Neural cell (in vitro differentiated cells): ENCODE measurements at regions not wholly inside any gene's neighbourhood (a gene's known extent, or its start where the extent isn't known, plus 50 kb on each side); places are given as distances from the start of the nearest gene placed in this dataset.

Experiments
- H2AFZ ChIP-seq: fragments of 200-600, 300-800 bp; sonication (generic), shearing (Covaris generic); 2 replicates; pipeline ENCODE4 v1.6.0; 2014; ENCODE audit warnings: low read depth, mild to moderate bottlenecking, antibody characterized with exemption, low read length, moderate library complexity
- H3F3A ChIP-seq: fragments of 200-600 bp; shearing (Covaris generic); 2 replicates; pipeline ENCODE4 v1.6.1; 2016; ENCODE audit warnings: mild to moderate bottlenecking, moderate library complexity, mixed read lengths, antibody characterized with exemption, low read length; ENCODE audit not compliant: insufficient read depth, poor library complexity, severe bottlenecking
- H3K27ac ChIP-seq: fragments of 200-600, 300-800 bp; sonication (generic), shearing (Covaris generic); 2 replicates; pipeline ENCODE4 v1.5.1; 2014; ENCODE audit warnings: mild to moderate bottlenecking, low read length, moderate library complexity
- H3K27me3 ChIP-seq: fragments of 300-800, 200-600 bp; sonication (generic), shearing (Covaris generic); 2 replicates; pipeline ENCODE4 v1.6.0; 2014; ENCODE audit warnings: mild to moderate bottlenecking, low read depth, low read length, moderate library complexity; ENCODE audit not compliant: insufficient read depth
- H3K36me3 ChIP-seq: fragments of 300-800, 200-600 bp; sonication (generic), shearing (Covaris generic); 2 replicates; pipeline ENCODE4 v1.5.1; 2014; ENCODE audit warnings: mild to moderate bottlenecking, antibody characterized with exemption, low read length, moderate library complexity; ENCODE audit not compliant: insufficient read depth
- H3K4me2 ChIP-seq: fragments of 300-800, 200-600 bp; sonication (generic), shearing (Covaris generic); 2 replicates; pipeline ENCODE4 v1.6.0; 2014; ENCODE audit warnings: mild to moderate bottlenecking, low read length
- H3K4me3 ChIP-seq: fragments of 300-800, 200-600 bp; sonication (generic), shearing (Covaris generic); 2 replicates; pipeline ENCODE4 v1.5.1; 2014; ENCODE audit warnings: mild to moderate bottlenecking, low read length, moderate library complexity
- H3K79me2 ChIP-seq: fragments of 200-600 bp; shearing (Covaris generic); replicated peaks from 2 replicates; pipeline ENCODE4 v1.6.0; 2014; ENCODE audit warnings: mild to moderate bottlenecking, low read length, moderate library complexity; ENCODE audit not compliant: insufficient read depth
- H3K9ac ChIP-seq: fragments of 300-800, 200-600 bp; sonication (generic), shearing (Covaris generic); 2 replicates; pipeline ENCODE4 v1.6.1; 2016; ENCODE audit warnings: mild to moderate bottlenecking, low read length, mixed read lengths
- H3K9me2 ChIP-seq: fragments of 200-600 bp; shearing (Covaris generic); 2 replicates; pipeline ENCODE4 v1.6.1; 2016; ENCODE audit warnings: mild to moderate bottlenecking, low read length, mixed read lengths; ENCODE audit not compliant: insufficient read depth
- H3K9me3 ChIP-seq: fragments of 200-600, 300-800 bp; sonication (generic), shearing (Covaris generic); 2 replicates; pipeline ENCODE4 v1.6.1; 2016; ENCODE audit warnings: mild to moderate bottlenecking, mixed run types, low read length, moderate library complexity, mixed read lengths
- H4K20me1 ChIP-seq: fragments of 200-600 bp; shearing (Covaris generic); 2 replicates; pipeline ENCODE4 v1.6.1; 2016; ENCODE audit warnings: mild to moderate bottlenecking, mixed run types; ENCODE audit not compliant: insufficient read depth
- CTCF ChIP-seq: fragments of 450-650 bp; IDR thresholded peaks from 2 replicates; pipeline ENCODE4 v1.5.1; 2014; ENCODE audit warnings: antibody characterized with exemption, mild to moderate bottlenecking, moderate library complexity; ENCODE audit not compliant: poor library complexity, severe bottlenecking
- EP300 ChIP-seq: fragments of 450-650 bp; conservative IDR thresholded peaks from 2 replicates; pipeline ENCODE4 v1.6.1; 2014; ENCODE audit warnings: antibody characterized with exemption, mild to moderate bottlenecking, moderate library complexity; ENCODE audit not compliant: poor library complexity, severe bottlenecking
- EZH2 ChIP-seq: fragments of 200-600, 300-800 bp; shearing (Covaris generic), sonication (generic); IDR thresholded peaks from 2 replicates; pipeline ENCODE4 v1.6.1; 2014; ENCODE audit warnings: antibody characterized with exemption, low read length, borderline replicate concordance, mild to moderate bottlenecking; ENCODE audit not compliant: insufficient read depth, poor library complexity, severe bottlenecking
- MXI1 ChIP-seq: fragments of 450-650 bp; conservative IDR thresholded peaks from 2 replicates; pipeline ENCODE4 v1.6.1; 2014; ENCODE audit warnings: antibody characterized with exemption, mild to moderate bottlenecking; ENCODE audit not compliant: poor library complexity, severe bottlenecking
- POLR2AphosphoS5 ChIP-seq: IDR thresholded peaks from 2 replicates; pipeline ENCODE4 v1.6.1; 2012
- RAD21 ChIP-seq: fragments of 450-650 bp; conservative IDR thresholded peaks from 2 replicates; pipeline ENCODE4 v1.6.1; 2014; ENCODE audit warnings: antibody characterized with exemption, mild to moderate bottlenecking, moderate library complexity
- REST ChIP-seq: IDR thresholded peaks from 2 replicates; pipeline ENCODE4 v1.6.1; 2012; ENCODE audit warnings: borderline replicate concordance
- SMC3 ChIP-seq: fragments of 450-650 bp; conservative IDR thresholded peaks from 2 replicates; pipeline ENCODE4 v1.6.1; 2014; ENCODE audit warnings: antibody characterized with exemption, mild to moderate bottlenecking, moderate library complexity; ENCODE audit not compliant: poor library complexity
- TAF1 ChIP-seq: IDR thresholded peaks from 2 replicates; pipeline ENCODE4 v1.6.1; 2012; ENCODE audit warnings: low read depth

- no peak overlapping the region for H3K4me3 ChIP-seq
- TF ChIP-seq EP300: no peak
- no peak for TF ChIP-seq SMC3
- TF ChIP-seq POLR2AphosphoS5: no peak
- no peak for TF ChIP-seq EZH2
- no peak for TF ChIP-seq TAF1
- no peak for TF ChIP-seq MXI1
- TF ChIP-seq REST: no peak
- no peak for TF ChIP-seq RAD21
- no peak for TF ChIP-seq CTCF
- no peaks in the 10 kb centered on the region for H3K9me3 ChIP-seq
- no peak overlapping the region for H2AFZ ChIP-seq
- no peak overlapping the region for H3K4me2 ChIP-seq
- H3K27me3 ChIP-seq: no peaks in the 10 kb centered on the region
- no peaks in the 10 kb centered on the region for H3F3A ChIP-seq
- H3K79me2 ChIP-seq: no peaks in the 10 kb centered on the region
- no peaks in the 10 kb centered on the region for H4K20me1 ChIP-seq
- H3K36me3 ChIP-seq: no peaks in the 10 kb centered on the region
- no peaks in the 10 kb centered on the region for H3K9me2 ChIP-seq
- no peak overlapping the region for H3K27ac ChIP-seq
- H3K9ac ChIP-seq: no peak overlapping the region
Measured at GRCh38 chr10:121681997-121682687, 83.9 kb upstream of the FGFR2 start.

GRCh38 chr10:121680879-121681655 lies 82.8 kb upstream of the FGFR2 start:
- H3K4me3 ChIP-seq: no peak overlapping the region
- no peaks in the 10 kb centered on the region for H3K9me3 ChIP-seq
- no peaks in the 10 kb centered on the region for H4K20me1 ChIP-seq
- H3K9me2 ChIP-seq: no peaks in the 10 kb centered on the region
- H2AFZ ChIP-seq: no peak overlapping the region
- no peaks in the 10 kb centered on the region for H3K27me3 ChIP-seq
- H3F3A ChIP-seq: no peaks in the 10 kb centered on the region
- TF ChIP-seq EZH2: no peak
- TF ChIP-seq RAD21: no peak
- TF ChIP-seq MXI1: no peak
- TF ChIP-seq REST: no peak
- no peak for TF ChIP-seq EP300
- TF ChIP-seq POLR2AphosphoS5: no peak
- TF ChIP-seq SMC3: no peak
- TF ChIP-seq CTCF: no peak
- no peak for TF ChIP-seq TAF1
- no peaks in the 10 kb centered on the region for H3K79me2 ChIP-seq
- H3K27ac ChIP-seq: no peak overlapping the region
- no peak overlapping the region for H3K4me2 ChIP-seq
- no peak overlapping the region for H3K9ac ChIP-seq
- no peaks in the 10 kb centered on the region for H3K36me3 ChIP-seq
